D721Med (cell line): ENCODE measurements at regions not wholly inside any gene's neighbourhood (a gene's known extent, or its start where the extent isn't known, plus 50 kb on each side); places are given as distances from the start of the nearest gene placed in this dataset.
"Not testable (repeated sequence)": the region's sequence is repeated elsewhere in the genome, so short reads cannot be mapped to it uniquely, and the experiment has no call there.

Experiments used
- DNase-seq: peaks from one replicate; pipeline ENCODE4 v3.0.0; 2011; ENCODE audit warnings: low spot score; ENCODE audit not compliant: insufficient read length
- FAIRE-seq: peaks from 2 replicates; lab custom pipeline; 2011; peaks lifted over from hg19 to GRCh38; lab: Jason Lieb, UNC
- TF ChIP-seq, protein P1 (sequence below): IDR thresholded peaks from 2 replicates; pipeline ENCODE4 v1.5.1; 2012; ENCODE audit warnings: mild to moderate bottlenecking, control low read depth; ENCODE audit not compliant: insufficient read depth; ENCODE audit errors: missing control alignments

DNA sequence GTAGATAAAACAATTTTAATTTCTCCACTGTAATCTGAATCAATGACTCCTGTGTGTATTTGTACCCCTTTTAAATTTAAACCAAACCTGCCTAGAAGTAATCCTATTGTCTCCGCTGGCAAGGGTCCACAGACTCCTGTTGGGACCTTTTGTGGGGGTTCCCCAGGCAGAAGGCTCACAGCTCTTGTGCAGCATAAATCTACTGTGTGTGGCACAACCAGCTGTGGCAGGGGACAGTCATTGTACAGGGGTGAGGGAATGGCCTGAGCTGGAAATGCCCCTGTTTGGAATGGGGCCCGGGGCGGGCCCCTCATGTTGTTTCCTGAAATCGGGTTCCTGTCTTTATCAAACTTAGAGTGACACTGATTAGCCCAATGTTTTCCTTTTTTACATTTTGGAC lies 318.2 kb upstream of the FAM98A start:
- TF ChIP-seq, protein P1, sequence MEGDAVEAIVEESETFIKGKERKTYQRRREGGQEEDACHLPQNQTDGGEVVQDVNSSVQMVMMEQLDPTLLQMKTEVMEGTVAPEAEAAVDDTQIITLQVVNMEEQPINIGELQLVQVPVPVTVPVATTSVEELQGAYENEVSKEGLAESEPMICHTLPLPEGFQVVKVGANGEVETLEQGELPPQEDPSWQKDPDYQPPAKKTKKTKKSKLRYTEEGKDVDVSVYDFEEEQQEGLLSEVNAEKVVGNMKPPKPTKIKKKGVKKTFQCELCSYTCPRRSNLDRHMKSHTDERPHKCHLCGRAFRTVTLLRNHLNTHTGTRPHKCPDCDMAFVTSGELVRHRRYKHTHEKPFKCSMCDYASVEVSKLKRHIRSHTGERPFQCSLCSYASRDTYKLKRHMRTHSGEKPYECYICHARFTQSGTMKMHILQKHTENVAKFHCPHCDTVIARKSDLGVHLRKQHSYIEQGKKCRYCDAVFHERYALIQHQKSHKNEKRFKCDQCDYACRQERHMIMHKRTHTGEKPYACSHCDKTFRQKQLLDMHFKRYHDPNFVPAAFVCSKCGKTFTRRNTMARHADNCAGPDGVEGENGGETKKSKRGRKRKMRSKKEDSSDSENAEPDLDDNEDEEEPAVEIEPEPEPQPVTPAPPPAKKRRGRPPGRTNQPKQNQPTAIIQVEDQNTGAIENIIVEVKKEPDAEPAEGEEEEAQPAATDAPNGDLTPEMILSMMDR, result no peak
- DNase-seq (no peak), FAIRE-seq (no peak)

DNA sequence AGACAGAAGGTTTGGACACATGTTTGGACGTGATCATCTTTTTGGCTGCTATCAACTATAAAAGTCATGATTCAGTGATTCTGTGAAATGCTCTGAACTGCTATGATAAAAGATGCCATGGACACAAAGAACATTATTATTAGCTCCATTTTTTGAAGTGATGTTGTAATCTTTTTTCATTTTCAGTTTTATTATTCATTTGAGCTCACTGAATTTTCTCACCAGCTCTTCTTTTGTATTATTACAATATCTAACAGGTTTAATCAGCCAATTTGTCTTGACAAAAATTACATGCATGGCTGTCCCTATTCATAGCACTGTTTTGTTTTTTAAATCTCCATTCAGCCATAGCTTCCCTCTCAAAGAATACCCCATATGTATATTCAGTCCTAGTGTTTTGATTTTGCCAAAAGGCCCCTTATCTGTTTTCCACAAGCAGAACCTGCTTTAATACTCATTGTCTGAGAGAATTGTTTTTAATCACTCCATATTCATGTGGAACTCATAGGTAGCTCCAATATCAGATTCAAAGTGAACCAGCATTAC lies 314.0 kb upstream of the FAM98A start:
- DNase-seq (no peak), FAIRE-seq (no peak)
- TF ChIP-seq, protein P1, result no peak

DNA sequence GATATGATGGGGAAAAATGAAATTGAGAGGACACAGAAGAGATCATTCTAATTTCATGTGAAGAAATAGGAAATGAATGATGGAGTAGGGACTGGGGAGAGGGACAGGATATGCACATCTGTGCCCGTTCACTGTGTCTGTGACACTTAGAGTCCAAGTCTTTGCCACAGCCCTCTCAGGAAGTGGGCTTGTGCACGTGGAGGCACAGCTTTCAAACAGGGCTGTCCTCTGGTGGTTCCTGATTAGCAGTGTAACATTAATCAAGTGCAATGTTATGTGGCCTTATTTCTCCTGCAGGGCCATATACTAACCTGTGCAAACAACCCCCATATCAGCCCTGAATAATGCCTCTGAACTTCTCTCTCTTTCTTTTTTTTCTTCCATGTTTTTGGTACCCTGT lies 312.2 kb upstream of the FAM98A start:
- DNase-seq, result no peak
- TF ChIP-seq, protein P1, result no peak
- FAIRE-seq, result no peak

DNA sequence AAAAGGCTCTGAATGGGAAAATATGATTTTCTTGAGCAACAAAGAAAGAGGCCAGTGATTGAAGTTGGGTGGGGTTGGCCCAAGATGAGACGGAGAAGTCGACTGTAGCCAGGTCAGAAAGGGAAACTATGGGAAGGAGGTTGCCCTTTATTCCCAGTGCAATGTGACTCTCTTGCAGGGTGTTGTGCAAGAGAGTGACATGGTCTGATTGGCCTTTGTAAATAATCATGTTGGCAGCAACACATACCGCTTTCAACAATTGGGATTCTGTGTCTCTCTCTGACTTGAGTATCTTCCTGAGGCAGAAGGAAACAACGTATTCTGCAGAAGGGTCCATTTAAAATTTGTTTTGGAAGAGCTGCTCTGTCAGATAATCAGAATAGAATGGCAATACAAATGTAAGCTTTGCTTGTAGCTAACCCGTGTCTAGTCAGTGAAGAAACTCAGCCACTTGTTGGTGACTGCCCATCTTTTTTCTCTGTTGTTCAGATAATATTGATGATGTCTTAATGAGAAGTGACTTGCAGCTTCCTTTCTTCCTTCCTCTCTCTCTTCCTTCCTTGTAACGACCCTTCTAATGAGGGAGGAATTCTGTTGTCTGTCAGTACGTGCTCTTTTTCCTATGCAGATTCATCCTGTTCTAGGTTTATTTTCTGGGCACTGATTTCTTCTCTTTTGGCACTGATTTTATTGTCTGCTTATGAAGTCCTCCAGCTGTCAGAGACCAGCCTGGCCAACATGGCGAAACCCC lies 311.0 kb upstream of the FAM98A start:
- TF ChIP-seq, protein P1, result no peak
- FAIRE-seq, result no peak

DNA sequence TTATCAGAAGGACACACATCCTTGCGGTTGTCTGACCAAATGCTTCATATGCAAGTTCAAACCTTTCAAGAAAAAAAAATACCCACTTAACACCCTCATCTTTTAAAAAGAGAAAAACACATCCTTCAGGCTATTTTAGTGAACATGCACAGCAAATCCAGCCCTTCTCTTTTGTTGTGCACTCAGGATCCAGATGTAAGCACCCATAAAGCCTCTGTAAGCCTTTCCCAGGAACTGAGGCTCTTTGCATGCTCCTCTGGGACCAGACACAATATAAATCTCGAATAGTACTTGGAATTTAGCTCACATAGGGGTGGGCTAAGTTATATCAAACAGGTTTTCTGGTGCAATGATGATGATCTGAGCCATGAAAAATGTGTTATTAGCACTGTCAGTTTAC lies 308.8 kb upstream of the FAM98A start:
- DNase-seq (no peak), FAIRE-seq (no peak)
- TF ChIP-seq, protein P1, result no peak

More for the DNA sequence above, 311.0 kb upstream of the FAM98A start:
- DNase-seq, result no peak

DNA sequence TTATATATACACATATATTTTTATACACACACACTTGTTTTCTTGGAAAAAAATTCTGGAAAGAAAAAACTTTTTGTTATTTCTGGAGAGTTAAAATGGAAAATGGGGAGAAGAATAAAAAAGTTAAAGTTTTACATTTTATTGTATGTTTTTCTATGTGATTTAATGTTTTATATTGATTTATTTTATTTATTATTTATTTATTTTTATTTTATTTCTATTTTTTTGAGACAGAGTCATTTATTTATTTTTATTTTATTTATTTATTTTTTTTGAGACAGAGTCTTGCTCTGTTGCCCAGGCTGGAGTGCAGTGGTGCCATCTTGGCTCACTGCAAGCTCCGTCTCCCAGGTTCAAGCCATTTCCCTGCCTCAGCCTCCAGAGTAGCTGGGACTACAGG lies 307.0 kb upstream of the FAM98A start:
- DNase-seq, FAIRE-seq: not testable (repeated sequence)

DNA sequence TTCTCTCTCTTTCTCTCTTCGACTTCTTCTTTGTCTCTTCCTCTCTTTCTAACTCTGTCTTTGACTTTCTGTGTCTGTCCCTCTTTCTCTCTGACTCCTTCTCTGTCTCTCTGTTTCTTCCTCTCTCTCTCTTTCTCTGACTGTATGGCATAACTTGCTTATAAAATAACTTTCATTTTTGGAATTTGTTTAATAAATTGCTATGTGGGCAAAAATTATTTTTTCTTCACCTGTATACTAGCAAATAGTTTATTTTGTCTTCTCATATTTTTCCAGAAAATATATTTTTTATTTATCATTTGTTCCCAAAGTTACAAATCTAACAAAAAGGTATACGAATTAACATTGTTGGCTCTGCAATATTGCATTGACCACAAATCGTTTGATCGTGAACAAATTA lies 305.7 kb upstream of the FAM98A start:
- FAIRE-seq (no peak), DNase-seq (no peak)
- TF ChIP-seq, protein P1, result no peak

DNA sequence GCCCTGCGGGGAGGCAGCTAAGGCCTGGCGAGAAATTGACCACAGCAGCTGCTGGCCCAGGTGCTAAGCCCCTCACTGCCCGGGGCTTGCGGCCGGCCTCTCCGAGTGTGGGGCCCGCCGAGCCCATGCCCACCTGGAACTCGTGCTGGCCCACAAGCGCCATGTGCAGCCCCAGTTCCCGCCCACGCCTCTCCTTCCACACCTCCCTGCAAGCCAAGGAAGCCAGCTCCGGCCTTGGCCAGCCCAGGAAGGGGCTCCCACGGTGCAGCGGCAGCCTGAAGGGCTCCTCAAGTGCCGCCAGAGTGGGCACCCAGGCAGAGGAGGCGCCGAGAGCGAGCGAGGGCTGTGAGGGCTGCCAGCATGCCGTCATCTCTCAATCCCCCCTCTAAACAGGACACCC lies 304.6 kb upstream of the FAM98A start:
- no peak for FAIRE-seq
- TF ChIP-seq, protein P1, result no peak
- no peak for DNase-seq
